Mucosa of stomach (tissue), 1 donor: ENCODE measurements at regions not wholly inside any gene's neighbourhood (a gene's known extent, or its start where the extent isn't known, plus 50 kb on each side); places are given as distances from the start of the nearest gene placed in this dataset.

Source experiments
- H3K27me3 ChIP-seq: one replicate; pipeline ENCODE4 v1.7.0; 2013; ENCODE audit warnings: mild to moderate bottlenecking, low read length; ENCODE audit not compliant: control insufficient read depth, insufficient read depth
- H3K36me3 ChIP-seq: one replicate; pipeline ENCODE4 v1.7.0; 2013; ENCODE audit warnings: low read length; ENCODE audit not compliant: control insufficient read depth, insufficient read depth
- H3K4me1 ChIP-seq: one replicate; pipeline ENCODE4 v1.7.0; 2013; ENCODE audit warnings: mild to moderate bottlenecking, low read length; ENCODE audit not compliant: control insufficient read depth, insufficient read depth
- H3K4me3 ChIP-seq: one replicate; pipeline ENCODE4 v1.7.0; 2013; ENCODE audit warnings: low read length
- H3K9ac ChIP-seq: one replicate; pipeline ENCODE4 v1.7.0; 2013; ENCODE audit warnings: mild to moderate bottlenecking, low read length, moderate library complexity
- H3K9me3 ChIP-seq: one replicate; pipeline ENCODE4 v1.7.0; 2013; ENCODE audit warnings: mild to moderate bottlenecking, low read length, moderate library complexity; ENCODE audit not compliant: control insufficient read depth
- donor health status: Pancreatic carcinoma.

GRCh38 chr2:16615687-16616615 is 49.7 kb downstream of the CYRIA start:
- H3K9ac ChIP-seq: no peak overlapping the region
- H3K4me3 ChIP-seq: no peak overlapping the region
- peaks cover 11% of the 10 kb centered on the region for H3K4me1 ChIP-seq
- H3K27me3 ChIP-seq: no peaks in the 10 kb centered on the region
- no peaks in the 10 kb centered on the region for H3K36me3 ChIP-seq
- no peaks in the 10 kb centered on the region for H3K9me3 ChIP-seq

- H3K9ac ChIP-seq: no peak overlapping the region
Observed at GRCh38 chr2:16615246-16615645, 50.4 kb downstream of the CYRIA start.

GRCh38 chr2:16614314-16614860 is 51.2 kb downstream of the CYRIA start:
- Histone ChIP-seq H3K4me1 (peaks cover 11% of the 10 kb centered on the region), H3K9ac (no peak overlapping the region)

More at GRCh38 chr2:16615246-16615645, 50.4 kb downstream of the CYRIA start:
- Histone ChIP-seq H3K4me3 (no peak overlapping the region), H3K4me1 (peaks cover 11% of the 10 kb centered on the region), H3K9me3 (no peaks in the 10 kb centered on the region), H3K27me3 (no peaks in the 10 kb centered on the region), H3K36me3 (no peaks in the 10 kb centered on the region)

GRCh38 chr2:16613539-16614011 is 52.1 kb downstream of the CYRIA start:
- H3K4me3 ChIP-seq: no peak overlapping the region
- H3K9me3 ChIP-seq: no peaks in the 10 kb centered on the region
- no peaks in the 10 kb centered on the region for H3K27me3 ChIP-seq
- H3K9ac ChIP-seq: no peak overlapping the region
- peaks cover 11% of the 10 kb centered on the region for H3K4me1 ChIP-seq
- H3K36me3 ChIP-seq: no peaks in the 10 kb centered on the region

More at GRCh38 chr2:16614314-16614860, 51.2 kb downstream of the CYRIA start:
- Histone ChIP-seq H3K4me3 (no peak overlapping the region), H3K36me3 (no peaks in the 10 kb centered on the region), H3K27me3 (no peaks in the 10 kb centered on the region), H3K9me3 (no peaks in the 10 kb centered on the region)

DNA sequence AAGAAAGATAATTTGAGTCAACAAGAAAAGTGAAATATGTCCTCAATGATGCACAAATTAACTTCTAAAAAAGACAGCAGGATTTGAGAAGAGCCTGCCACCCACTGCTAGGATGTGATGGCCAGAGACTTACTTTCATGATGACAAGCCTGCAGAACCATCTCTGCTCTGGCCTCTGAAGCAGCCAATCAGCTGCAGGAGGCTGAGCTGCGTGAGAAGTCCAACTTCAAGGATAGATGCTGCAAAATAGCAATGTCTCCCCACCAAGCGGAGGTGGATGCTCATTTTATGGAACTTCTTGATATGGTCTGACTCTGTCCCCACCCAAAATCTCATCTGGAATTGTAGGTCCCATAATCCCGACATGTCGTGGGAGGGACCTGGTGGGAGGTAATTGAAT is 53.1 kb downstream of the CYRIA start:
- peaks cover 11% of the 10 kb centered on the region for H3K4me1 ChIP-seq
- H3K27me3 ChIP-seq: no peaks in the 10 kb centered on the region
- H3K36me3 ChIP-seq: no peaks in the 10 kb centered on the region
- no peak overlapping the region for H3K9ac ChIP-seq
- H3K9me3 ChIP-seq: no peaks in the 10 kb centered on the region
- H3K4me3 ChIP-seq: no peak overlapping the region

DNA sequence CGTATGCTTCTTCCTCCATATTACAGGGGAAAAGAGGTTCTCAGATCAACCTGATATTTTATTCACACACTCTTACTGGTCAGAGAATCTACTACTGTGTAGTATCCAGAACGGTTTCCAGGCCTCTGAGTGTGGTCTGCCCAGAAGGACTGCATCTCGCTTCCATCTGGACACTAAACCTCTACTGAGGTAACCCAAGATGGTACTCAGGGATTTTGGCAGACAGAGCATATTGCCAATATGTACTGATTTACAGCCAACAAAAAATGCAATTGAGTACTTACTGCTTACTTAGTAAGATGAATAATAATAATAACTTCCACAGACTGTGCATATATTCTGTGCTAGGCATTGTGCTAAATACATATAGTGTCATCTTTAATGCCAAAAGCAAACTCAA is 55.8 kb downstream of the CYRIA start:
- Histone ChIP-seq H3K4me3 (no peak overlapping the region), H3K9ac (no peak overlapping the region), H3K9me3 (no peaks in the 10 kb centered on the region), H3K36me3 (no peaks in the 10 kb centered on the region), H3K27me3 (no peaks in the 10 kb centered on the region), H3K4me1 (peaks cover 11% of the 10 kb centered on the region)

- H3K36me3 ChIP-seq: no peaks in the 10 kb centered on the region
- H3K9me3 ChIP-seq: no peaks in the 10 kb centered on the region
- peaks cover 3% of the 10 kb centered on the region for H3K4me1 ChIP-seq
- no peaks in the 10 kb centered on the region for H3K27me3 ChIP-seq
- peak overlapping the region; percentile 49 for H3K4me3 ChIP-seq
- peak overlapping the region; percentile 20 for H3K9ac ChIP-seq
Observed at GRCh38 chr2:16608661-16609643, 56.7 kb downstream of the CYRIA start.

DNA sequence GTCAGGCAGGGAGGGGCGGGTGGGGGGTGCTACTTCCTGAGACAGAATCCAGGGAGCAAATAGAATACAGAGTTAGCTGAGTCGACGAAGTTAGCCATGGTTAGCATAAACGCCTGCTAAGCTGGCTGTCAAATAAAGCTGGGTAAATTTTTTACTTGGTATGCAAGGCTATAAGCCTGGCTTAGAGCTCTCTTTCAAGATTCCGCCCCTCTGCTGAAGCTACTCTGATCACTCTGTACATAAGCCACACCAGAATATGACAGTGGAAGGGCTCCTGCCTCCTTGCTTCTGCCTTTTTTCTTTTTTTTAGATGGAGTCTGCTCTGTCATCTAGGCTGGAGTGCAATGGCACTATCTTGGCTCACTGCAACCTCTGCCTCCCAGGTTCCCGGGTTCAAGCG is 58.3 kb downstream of the CYRIA start:
- no peak overlapping the region for H3K4me3 ChIP-seq
- no peak overlapping the region for H3K9ac ChIP-seq
- no peaks in the 10 kb centered on the region for H3K9me3 ChIP-seq
- no peaks in the 10 kb centered on the region for H3K27me3 ChIP-seq
- H3K4me1 ChIP-seq: no peaks in the 10 kb centered on the region
- H3K36me3 ChIP-seq: no peaks in the 10 kb centered on the region

DNA sequence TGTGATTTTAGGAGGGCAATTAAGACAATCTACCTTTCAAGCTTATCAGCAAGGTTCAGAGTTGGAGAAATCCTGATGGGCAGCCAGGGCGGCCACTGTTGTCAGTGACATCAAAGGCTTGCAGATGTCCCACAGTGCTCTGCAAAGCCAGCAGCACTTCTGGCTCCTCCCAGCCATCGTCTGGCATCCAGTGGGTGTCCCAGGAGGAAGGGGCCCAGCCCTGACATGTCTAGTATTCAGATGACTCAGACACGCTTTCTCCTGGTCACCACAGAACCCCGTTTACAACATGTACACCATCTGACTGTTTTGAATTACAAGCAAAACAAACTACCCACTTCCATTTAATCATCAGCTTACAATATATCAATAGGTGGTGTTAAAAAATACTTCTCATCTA is 61.4 kb downstream of the CYRIA start:
- Histone ChIP-seq H3K4me1 (no peaks in the 10 kb centered on the region), H3K36me3 (no peaks in the 10 kb centered on the region), H3K4me3 (no peak overlapping the region), H3K9me3 (no peaks in the 10 kb centered on the region), H3K9ac (no peak overlapping the region), H3K27me3 (no peaks in the 10 kb centered on the region)

DNA sequence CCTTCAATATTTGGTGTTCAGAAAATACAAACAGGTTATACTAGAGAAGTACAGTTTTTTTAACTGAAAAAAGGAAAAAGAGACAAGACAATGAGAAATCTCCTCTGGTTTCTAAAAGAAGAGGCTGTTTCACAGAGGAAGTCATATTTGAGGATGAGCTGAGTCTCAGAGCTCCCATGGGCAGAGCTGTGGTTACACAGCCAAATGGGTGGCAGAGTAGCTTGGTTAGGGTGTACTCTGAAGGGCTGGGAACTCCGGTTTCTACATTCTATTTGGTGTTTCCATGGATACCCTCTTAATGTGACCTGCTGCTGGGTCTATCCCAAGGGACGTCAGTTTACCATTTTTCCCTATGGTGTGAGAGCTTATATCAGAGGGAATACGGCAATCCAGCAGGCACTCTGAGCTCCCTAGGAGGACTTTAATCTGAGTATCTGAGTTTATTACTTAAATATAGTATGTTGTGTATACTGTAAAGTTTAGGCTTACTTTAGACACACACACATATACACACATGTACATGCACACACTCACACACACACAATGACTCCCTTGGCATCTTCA is 74.2 kb downstream of the CYRIA start:
- Histone ChIP-seq H3K4me1 (no peaks in the 10 kb centered on the region), H3K36me3 (no peaks in the 10 kb centered on the region), H3K4me3 (no peak overlapping the region), H3K9ac (no peak overlapping the region), H3K27me3 (no peaks in the 10 kb centered on the region), H3K9me3 (no peaks in the 10 kb centered on the region)

- Histone ChIP-seq H3K4me3 (no peak overlapping the region), H3K4me1 (no peaks in the 10 kb centered on the region), H3K36me3 (no peaks in the 10 kb centered on the region), H3K9me3 (no peaks in the 10 kb centered on the region), H3K9ac (no peak overlapping the region), H3K27me3 (no peaks in the 10 kb centered on the region)
Observed at GRCh38 chr2:16589465-16589864, 76.2 kb downstream of the CYRIA start.
